HG02852 (cell line): ENCODE measurements at regions not wholly inside any gene's neighbourhood (a gene's known extent, or its start where the extent isn't known, plus 50 kb on each side); places are given as distances from the start of the nearest gene placed in this dataset.

Experiments
- ATAC-seq: cut with Tn5 transposase; IDR thresholded peaks from one replicate; pipeline ENCODE4 v1.9.1; 2021; ENCODE audit warnings: mild to moderate bottlenecking, moderate library complexity; ENCODE audit not compliant: unreplicated experiment

- ATAC-seq = no peak
Measured at GRCh38 chrX:11040405-11040804, 70.7 kb upstream of the HCCS start.

GRCh38 chrX:11040996-11041395, 70.1 kb upstream of the HCCS start:
- no peak for ATAC-seq

- ATAC-seq = no peak
Measured at GRCh38 chrX:11050013-11050412, 61.1 kb upstream of the HCCS start.

GRCh38 chrX:11053351-11053750, 57.8 kb upstream of the HCCS start:
- no peak for ATAC-seq

GRCh38 chrX:11056322-11057176, 54.6 kb upstream of the HCCS start:
- no peak for ATAC-seq

- no peak for ATAC-seq
Measured at GRCh38 chrX:11059933-11060332, 51.2 kb upstream of the HCCS start.
